ENCODE measurements at regions not wholly inside any gene's neighbourhood (a gene's known extent, or its start where the extent isn't known, plus 50 kb on each side); places are given as distances from the start of the nearest gene placed in this dataset.

- TF ChIP-seq CTCF (IDR thresholded peaks at IDR 0.05; ENCODE audit: low read depth, low read length) (no peak), EZH2phosphoT487 (IDR thresholded peaks at IDR 0.05; ENCODE audit: low read depth) (no peak)
- H3K4me1 ChIP-seq (ENCODE audit: low read length) = no peaks in the 10 kb centered on the region
- H3K36me3 ChIP-seq (replicated peaks; ENCODE audit: low read depth, low read length) = no peaks in the 10 kb centered on the region
- no peak overlapping the region for H3K4me2 ChIP-seq (ENCODE audit: low read length)
- H3K9me3 ChIP-seq (ENCODE audit: insufficient read depth, low read length) = no peaks in the 10 kb centered on the region
- no peak overlapping the region for H2AFZ ChIP-seq (ENCODE audit: low read depth, low read length)
- H3K9ac ChIP-seq (ENCODE audit: low read length) = no peak overlapping the region
- H3K4me3 ChIP-seq (ENCODE audit: low read length) = no peak overlapping the region
- no peak overlapping the region for H3K27ac ChIP-seq (ENCODE audit: low read length)
- H4K20me1 ChIP-seq (ENCODE audit: insufficient read depth, low read length) = no peaks in the 10 kb centered on the region
- H3K27me3 ChIP-seq (ENCODE audit: low read depth, low read length) = no peaks in the 10 kb centered on the region
- H3K79me2 ChIP-seq (ENCODE audit: low read length) = no peaks in the 10 kb centered on the region
Observed at GRCh38 chr14:44830371-44830770, 131.4 kb downstream of the KLHL28 start.

- H3K9ac ChIP-seq (ENCODE audit: low read length) = no peak overlapping the region
- no peaks in the 10 kb centered on the region for H3K79me2 ChIP-seq (ENCODE audit: low read length)
- no peak overlapping the region for H3K4me3 ChIP-seq (ENCODE audit: low read length)
- no peaks in the 10 kb centered on the region for H3K27me3 ChIP-seq (ENCODE audit: low read depth, low read length)
- H3K36me3 ChIP-seq (replicated peaks; ENCODE audit: low read depth, low read length) = no peaks in the 10 kb centered on the region
- no peak overlapping the region for H2AFZ ChIP-seq (ENCODE audit: low read depth, low read length)
- H4K20me1 ChIP-seq (ENCODE audit: insufficient read depth, low read length) = no peaks in the 10 kb centered on the region
- H3K4me2 ChIP-seq (ENCODE audit: low read length) = no peak overlapping the region
- no peaks in the 10 kb centered on the region for H3K9me3 ChIP-seq (ENCODE audit: insufficient read depth, low read length)
- H3K4me1 ChIP-seq (ENCODE audit: low read length) = no peaks in the 10 kb centered on the region
- no peak overlapping the region for H3K27ac ChIP-seq (ENCODE audit: low read length)
- TF ChIP-seq CTCF (IDR thresholded peaks at IDR 0.05; ENCODE audit: low read depth, low read length) (no peak), EZH2phosphoT487 (IDR thresholded peaks at IDR 0.05; ENCODE audit: low read depth) (no peak)
Observed at GRCh38 chr14:44829021-44829420, 132.7 kb downstream of the KLHL28 start.

GRCh38 chr14:44828023-44828422 is 133.7 kb downstream of the KLHL28 start:
- TF ChIP-seq EZH2phosphoT487 (IDR thresholded peaks at IDR 0.05; ENCODE audit: low read depth) (no peak), CTCF (IDR thresholded peaks at IDR 0.05; ENCODE audit: low read depth, low read length) (no peak)
- Histone ChIP-seq H3K9ac (ENCODE audit: low read length) (no peak overlapping the region), H3K79me2 (ENCODE audit: low read length) (no peaks in the 10 kb centered on the region), H3K4me2 (ENCODE audit: low read length) (no peak overlapping the region), H4K20me1 (ENCODE audit: insufficient read depth, low read length) (no peaks in the 10 kb centered on the region), H3K4me3 (ENCODE audit: low read length) (no peak overlapping the region), H3K9me3 (ENCODE audit: insufficient read depth, low read length) (no peaks in the 10 kb centered on the region), H2AFZ (ENCODE audit: low read depth, low read length) (no peak overlapping the region), H3K27ac (ENCODE audit: low read length) (no peak overlapping the region), H3K27me3 (ENCODE audit: low read depth, low read length) (no peaks in the 10 kb centered on the region), H3K4me1 (ENCODE audit: low read length) (no peaks in the 10 kb centered on the region), H3K36me3 (replicated peaks; ENCODE audit: low read depth, low read length) (no peaks in the 10 kb centered on the region)

GRCh38 chr14:44820230-44820964 is 141.3 kb downstream of the KLHL28 start:
- Histone ChIP-seq H3K27ac (ENCODE audit: low read length) (no peak overlapping the region), H3K9ac (ENCODE audit: low read length) (no peak overlapping the region), H3K4me3 (ENCODE audit: low read length) (no peak overlapping the region), H3K4me2 (ENCODE audit: low read length) (no peak overlapping the region), H3K79me2 (ENCODE audit: low read length) (no peaks in the 10 kb centered on the region), H2AFZ (ENCODE audit: low read depth, low read length) (no peak overlapping the region), H3K36me3 (replicated peaks; ENCODE audit: low read depth, low read length) (no peaks in the 10 kb centered on the region), H3K4me1 (ENCODE audit: low read length) (no peaks in the 10 kb centered on the region), H3K9me3 (ENCODE audit: insufficient read depth, low read length) (no peaks in the 10 kb centered on the region), H3K27me3 (ENCODE audit: low read depth, low read length) (no peaks in the 10 kb centered on the region), H4K20me1 (ENCODE audit: insufficient read depth, low read length) (no peaks in the 10 kb centered on the region)
- TF ChIP-seq EZH2phosphoT487 (IDR thresholded peaks at IDR 0.05; ENCODE audit: low read depth) = no peak
- TF ChIP-seq CTCF (IDR thresholded peaks at IDR 0.05; ENCODE audit: low read depth, low read length) = no peak
